GM12874 (cell line): ENCODE measurements at regions not wholly inside any gene's neighbourhood (a gene's known extent, or its start where the extent isn't known, plus 50 kb on each side); places are given as distances from the start of the nearest gene placed in this dataset.

Source experiments
- TF ChIP-seq, protein P1 (sequence below): IDR thresholded peaks from 2 replicates; pipeline ENCODE4 v1.5.1; 2011; ENCODE audit warnings: low read depth, mild to moderate bottlenecking, control low read depth, low read length, moderate library complexity; ENCODE audit not compliant: insufficient read depth

- TF ChIP-seq, protein P1, sequence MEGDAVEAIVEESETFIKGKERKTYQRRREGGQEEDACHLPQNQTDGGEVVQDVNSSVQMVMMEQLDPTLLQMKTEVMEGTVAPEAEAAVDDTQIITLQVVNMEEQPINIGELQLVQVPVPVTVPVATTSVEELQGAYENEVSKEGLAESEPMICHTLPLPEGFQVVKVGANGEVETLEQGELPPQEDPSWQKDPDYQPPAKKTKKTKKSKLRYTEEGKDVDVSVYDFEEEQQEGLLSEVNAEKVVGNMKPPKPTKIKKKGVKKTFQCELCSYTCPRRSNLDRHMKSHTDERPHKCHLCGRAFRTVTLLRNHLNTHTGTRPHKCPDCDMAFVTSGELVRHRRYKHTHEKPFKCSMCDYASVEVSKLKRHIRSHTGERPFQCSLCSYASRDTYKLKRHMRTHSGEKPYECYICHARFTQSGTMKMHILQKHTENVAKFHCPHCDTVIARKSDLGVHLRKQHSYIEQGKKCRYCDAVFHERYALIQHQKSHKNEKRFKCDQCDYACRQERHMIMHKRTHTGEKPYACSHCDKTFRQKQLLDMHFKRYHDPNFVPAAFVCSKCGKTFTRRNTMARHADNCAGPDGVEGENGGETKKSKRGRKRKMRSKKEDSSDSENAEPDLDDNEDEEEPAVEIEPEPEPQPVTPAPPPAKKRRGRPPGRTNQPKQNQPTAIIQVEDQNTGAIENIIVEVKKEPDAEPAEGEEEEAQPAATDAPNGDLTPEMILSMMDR: peak; percentile 64
These were observed 97.4 kb downstream of the RFLNA start for GRCh38 chr12:124392271-124392666.

DNA sequence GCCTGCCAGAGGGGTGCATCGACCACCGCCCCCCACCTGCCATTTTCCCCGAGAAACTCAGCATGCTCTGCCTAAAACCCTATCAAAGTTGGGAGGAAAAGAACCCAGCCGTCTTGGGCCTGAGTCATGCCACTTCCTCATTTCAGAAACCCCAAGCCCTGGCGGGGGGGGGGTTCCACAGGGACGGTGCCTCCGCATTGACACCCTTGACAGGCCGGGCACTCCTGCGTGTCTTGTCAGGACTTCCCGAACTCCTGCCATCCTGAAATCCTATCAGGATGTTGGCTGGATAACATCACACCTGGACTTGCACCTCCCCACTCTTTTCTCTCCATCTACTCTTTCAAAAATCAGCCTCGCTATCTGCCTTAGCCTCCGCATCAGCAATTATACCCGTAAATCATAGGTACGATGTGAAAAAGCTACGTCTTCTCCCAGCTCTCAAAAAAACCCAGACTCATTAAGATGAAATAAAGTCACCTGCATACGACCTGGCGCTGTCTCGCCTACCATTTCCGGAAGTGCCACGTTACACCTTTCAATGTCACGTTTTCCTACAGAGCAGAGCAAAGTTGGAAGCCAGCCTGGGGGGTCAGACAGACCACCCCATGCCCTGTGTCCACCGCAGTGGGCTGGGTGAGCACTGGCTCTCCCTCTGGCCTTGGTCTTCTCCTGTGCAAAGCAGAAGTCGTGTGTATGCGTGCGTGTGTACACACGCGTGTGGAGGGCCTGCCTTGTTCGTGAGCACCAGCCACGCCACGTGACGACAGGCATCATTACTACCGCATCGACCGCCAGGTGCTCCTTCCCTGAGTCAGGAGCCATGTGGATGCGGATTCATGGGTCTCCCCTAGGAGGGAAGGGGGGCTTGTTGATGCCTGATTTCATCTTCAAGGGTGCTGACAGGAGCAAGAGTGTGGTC, 96.7 kb downstream of the RFLNA start:
- TF ChIP-seq, protein P1: no peak

- TF ChIP-seq, protein P1: no peak
These were observed 95.7 kb downstream of the RFLNA start for GRCh38 chr12:124390442-124391097.

- TF ChIP-seq, protein P1: no peak
These were observed 95.0 kb downstream of the RFLNA start for GRCh38 chr12:124389725-124390441.

GRCh38 chr12:124389138-124389724, 94.3 kb downstream of the RFLNA start:
- TF ChIP-seq, protein P1: no peak

DNA sequence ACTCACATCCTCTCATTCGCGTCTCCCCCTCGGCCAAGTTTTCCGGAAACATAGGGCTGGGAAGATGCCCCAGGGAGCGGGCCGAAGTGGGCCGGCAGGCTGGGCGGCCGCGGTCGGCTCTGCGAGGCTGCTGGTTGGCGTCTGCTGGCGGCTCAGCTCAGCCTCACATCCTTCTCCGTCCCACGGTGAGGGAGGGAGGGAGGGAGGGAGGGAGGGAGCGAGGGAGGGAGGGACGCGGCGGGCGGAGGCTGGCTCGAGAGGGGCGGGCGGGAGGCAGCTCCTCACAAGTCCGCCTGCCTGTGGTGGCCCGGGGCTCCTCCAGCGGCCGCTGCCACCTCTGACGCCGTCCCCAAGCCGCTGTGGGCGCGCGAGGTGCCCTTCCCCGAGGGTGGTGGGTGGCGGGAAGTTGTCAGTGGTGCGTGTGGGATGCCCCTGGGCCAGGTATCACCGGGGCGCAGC, 93.8 kb downstream of the RFLNA start:
- TF ChIP-seq, protein P1: no peak
